ENCODE measurements at regions not wholly inside any gene's neighbourhood (a gene's known extent, or its start where the extent isn't known, plus 50 kb on each side); places are given as distances from the start of the nearest gene placed in this dataset.

DNA sequence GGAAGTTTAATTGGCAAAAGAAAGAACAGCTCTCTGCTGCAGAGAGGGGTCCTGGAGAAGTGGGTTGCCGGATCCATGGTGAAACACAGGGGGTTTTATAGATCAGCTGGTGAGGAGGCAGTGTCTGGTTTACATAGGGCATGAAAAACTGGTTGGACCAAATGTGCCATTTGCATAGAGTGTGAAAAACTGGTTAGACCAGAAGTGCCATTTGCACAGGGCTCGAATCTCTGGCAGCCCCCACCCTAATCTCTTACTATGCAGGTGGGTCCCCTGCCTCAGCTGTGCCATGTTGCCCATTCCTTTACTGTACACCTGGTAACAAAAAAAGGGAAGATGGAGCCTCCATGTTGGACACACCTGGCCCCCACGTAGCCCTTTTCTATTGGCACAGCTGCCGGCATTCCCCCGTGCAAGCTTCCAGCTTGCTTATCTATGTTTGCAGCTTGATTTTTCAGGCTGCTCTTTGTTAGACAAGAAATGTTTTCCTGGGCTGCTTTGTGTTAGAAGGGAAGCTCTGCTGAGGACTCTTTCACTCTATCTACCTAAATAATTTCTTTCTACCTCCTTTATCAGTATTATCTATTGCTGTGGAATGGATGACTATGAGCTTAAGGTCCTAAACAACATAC, 61.1 kb upstream of the TMEM132D start:
- TF ChIP-seq TCF12 (IDR thresholded peaks at IDR 0.05; ENCODE audit: low read depth, low read length) (no peak), CTBP2 (IDR thresholded peaks at IDR 0.05; ENCODE audit: borderline replicate concordance, insufficient read depth, insufficient read length, low read length) (no peak), EZH2 (IDR thresholded peaks at IDR 0.05; ENCODE audit: low read depth, low read length, severe bottlenecking) (no peak), SIRT6 (IDR thresholded peaks at IDR 0.05; ENCODE audit: low read length) (no peak), RNF2 (IDR thresholded peaks at IDR 0.05; ENCODE audit: borderline replicate concordance, low read depth, low read length, missing control alignments, poor library complexity, severe bottlenecking) (no peak), YY1 (IDR thresholded peaks at IDR 0.05; ENCODE audit: low read depth, low read length) (no peak), RBBP5 (IDR thresholded peaks at IDR 0.05; ENCODE audit: borderline replicate concordance, low read depth, low read length) (no peak)
- TF ChIP-seq, protein P1, sequence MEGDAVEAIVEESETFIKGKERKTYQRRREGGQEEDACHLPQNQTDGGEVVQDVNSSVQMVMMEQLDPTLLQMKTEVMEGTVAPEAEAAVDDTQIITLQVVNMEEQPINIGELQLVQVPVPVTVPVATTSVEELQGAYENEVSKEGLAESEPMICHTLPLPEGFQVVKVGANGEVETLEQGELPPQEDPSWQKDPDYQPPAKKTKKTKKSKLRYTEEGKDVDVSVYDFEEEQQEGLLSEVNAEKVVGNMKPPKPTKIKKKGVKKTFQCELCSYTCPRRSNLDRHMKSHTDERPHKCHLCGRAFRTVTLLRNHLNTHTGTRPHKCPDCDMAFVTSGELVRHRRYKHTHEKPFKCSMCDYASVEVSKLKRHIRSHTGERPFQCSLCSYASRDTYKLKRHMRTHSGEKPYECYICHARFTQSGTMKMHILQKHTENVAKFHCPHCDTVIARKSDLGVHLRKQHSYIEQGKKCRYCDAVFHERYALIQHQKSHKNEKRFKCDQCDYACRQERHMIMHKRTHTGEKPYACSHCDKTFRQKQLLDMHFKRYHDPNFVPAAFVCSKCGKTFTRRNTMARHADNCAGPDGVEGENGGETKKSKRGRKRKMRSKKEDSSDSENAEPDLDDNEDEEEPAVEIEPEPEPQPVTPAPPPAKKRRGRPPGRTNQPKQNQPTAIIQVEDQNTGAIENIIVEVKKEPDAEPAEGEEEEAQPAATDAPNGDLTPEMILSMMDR (IDR thresholded peaks at IDR 0.05; ENCODE audit: control extremely low read depth in 1 of 3, insufficient read depth in 1 of 3, low read depth in 1 of 3, low read length in 3 of 3), result no peak
- TF ChIP-seq, protein P2, sequence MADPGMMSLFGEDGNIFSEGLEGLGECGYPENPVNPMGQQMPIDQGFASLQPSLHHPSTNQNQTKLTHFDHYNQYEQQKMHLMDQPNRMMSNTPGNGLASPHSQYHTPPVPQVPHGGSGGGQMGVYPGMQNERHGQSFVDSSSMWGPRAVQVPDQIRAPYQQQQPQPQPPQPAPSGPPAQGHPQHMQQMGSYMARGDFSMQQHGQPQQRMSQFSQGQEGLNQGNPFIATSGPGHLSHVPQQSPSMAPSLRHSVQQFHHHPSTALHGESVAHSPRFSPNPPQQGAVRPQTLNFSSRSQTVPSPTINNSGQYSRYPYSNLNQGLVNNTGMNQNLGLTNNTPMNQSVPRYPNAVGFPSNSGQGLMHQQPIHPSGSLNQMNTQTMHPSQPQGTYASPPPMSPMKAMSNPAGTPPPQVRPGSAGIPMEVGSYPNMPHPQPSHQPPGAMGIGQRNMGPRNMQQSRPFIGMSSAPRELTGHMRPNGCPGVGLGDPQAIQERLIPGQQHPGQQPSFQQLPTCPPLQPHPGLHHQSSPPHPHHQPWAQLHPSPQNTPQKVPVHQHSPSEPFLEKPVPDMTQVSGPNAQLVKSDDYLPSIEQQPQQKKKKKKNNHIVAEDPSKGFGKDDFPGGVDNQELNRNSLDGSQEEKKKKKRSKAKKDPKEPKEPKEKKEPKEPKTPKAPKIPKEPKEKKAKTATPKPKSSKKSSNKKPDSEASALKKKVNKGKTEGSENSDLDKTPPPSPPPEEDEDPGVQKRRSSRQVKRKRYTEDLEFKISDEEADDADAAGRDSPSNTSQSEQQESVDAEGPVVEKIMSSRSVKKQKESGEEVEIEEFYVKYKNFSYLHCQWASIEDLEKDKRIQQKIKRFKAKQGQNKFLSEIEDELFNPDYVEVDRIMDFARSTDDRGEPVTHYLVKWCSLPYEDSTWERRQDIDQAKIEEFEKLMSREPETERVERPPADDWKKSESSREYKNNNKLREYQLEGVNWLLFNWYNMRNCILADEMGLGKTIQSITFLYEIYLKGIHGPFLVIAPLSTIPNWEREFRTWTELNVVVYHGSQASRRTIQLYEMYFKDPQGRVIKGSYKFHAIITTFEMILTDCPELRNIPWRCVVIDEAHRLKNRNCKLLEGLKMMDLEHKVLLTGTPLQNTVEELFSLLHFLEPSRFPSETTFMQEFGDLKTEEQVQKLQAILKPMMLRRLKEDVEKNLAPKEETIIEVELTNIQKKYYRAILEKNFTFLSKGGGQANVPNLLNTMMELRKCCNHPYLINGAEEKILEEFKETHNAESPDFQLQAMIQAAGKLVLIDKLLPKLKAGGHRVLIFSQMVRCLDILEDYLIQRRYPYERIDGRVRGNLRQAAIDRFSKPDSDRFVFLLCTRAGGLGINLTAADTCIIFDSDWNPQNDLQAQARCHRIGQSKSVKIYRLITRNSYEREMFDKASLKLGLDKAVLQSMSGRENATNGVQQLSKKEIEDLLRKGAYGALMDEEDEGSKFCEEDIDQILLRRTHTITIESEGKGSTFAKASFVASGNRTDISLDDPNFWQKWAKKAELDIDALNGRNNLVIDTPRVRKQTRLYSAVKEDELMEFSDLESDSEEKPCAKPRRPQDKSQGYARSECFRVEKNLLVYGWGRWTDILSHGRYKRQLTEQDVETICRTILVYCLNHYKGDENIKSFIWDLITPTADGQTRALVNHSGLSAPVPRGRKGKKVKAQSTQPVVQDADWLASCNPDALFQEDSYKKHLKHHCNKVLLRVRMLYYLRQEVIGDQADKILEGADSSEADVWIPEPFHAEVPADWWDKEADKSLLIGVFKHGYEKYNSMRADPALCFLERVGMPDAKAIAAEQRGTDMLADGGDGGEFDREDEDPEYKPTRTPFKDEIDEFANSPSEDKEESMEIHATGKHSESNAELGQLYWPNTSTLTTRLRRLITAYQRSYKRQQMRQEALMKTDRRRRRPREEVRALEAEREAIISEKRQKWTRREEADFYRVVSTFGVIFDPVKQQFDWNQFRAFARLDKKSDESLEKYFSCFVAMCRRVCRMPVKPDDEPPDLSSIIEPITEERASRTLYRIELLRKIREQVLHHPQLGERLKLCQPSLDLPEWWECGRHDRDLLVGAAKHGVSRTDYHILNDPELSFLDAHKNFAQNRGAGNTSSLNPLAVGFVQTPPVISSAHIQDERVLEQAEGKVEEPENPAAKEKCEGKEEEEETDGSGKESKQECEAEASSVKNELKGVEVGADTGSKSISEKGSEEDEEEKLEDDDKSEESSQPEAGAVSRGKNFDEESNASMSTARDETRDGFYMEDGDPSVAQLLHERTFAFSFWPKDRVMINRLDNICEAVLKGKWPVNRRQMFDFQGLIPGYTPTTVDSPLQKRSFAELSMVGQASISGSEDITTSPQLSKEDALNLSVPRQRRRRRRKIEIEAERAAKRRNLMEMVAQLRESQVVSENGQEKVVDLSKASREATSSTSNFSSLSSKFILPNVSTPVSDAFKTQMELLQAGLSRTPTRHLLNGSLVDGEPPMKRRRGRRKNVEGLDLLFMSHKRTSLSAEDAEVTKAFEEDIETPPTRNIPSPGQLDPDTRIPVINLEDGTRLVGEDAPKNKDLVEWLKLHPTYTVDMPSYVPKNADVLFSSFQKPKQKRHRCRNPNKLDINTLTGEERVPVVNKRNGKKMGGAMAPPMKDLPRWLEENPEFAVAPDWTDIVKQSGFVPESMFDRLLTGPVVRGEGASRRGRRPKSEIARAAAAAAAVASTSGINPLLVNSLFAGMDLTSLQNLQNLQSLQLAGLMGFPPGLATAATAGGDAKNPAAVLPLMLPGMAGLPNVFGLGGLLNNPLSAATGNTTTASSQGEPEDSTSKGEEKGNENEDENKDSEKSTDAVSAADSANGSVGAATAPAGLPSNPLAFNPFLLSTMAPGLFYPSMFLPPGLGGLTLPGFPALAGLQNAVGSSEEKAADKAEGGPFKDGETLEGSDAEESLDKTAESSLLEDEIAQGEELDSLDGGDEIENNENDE (IDR thresholded peaks at IDR 0.05; ENCODE audit: insufficient replicate concordance, low read length), result no peak

Measured in H1 (cell line).